ENCODE measurements at regions not wholly inside any gene's neighbourhood (a gene's known extent, or its start where the extent isn't known, plus 50 kb on each side); places are given as distances from the start of the nearest gene placed in this dataset.
A peak's percentile ranks its signal among the peaks of the same experiment; 100 is the strongest.

GRCh38 chrX:116357329-116357728 lies 79.1 kb upstream of the SLC6A14 start:
- Mint-ChIP-seq H3K36me3 (ENCODE audit: low read depth, unreplicated experiment) (no peaks in the 10 kb centered on the region), H3K27ac (ENCODE audit: unreplicated experiment) (no peak overlapping the region), H3K9me3 (ENCODE audit: unreplicated experiment) (no peaks in the 10 kb centered on the region), H3K4me3 (ENCODE audit: unreplicated experiment) (no peak overlapping the region), H3K27me3 (ENCODE audit: low read depth, unreplicated experiment) (no peaks in the 10 kb centered on the region), H3K4me1 (ENCODE audit: low read depth, unreplicated experiment) (no peaks in the 10 kb centered on the region)
- Histone ChIP-seq H3K4me2 (ENCODE audit: low read length) (no peak overlapping the region), H3K9me3 (ENCODE audit: insufficient read depth, low read depth, low read length) (no peaks in the 10 kb centered on the region), H4K20me1 (ENCODE audit: insufficient read depth, low read length) (no peaks in the 10 kb centered on the region), H3K9ac (ENCODE audit: low read length) (no peak overlapping the region), H3K27ac (ENCODE audit: low read depth, low read length) (no peak overlapping the region), H3K4me1 (ENCODE audit: insufficient read depth, low read length) (no peaks in the 10 kb centered on the region), H3K36me3 (ENCODE audit: insufficient read depth, low read length) (no peaks in the 10 kb centered on the region), H3K4me3 (ENCODE audit: insufficient read depth, low read depth, low read length) (no peak overlapping the region), H3K27me3 (ENCODE audit: insufficient read depth, low read length) (no peaks in the 10 kb centered on the region), H2AFZ (ENCODE audit: low read depth, low read length) (no peak overlapping the region), H3K79me2 (ENCODE audit: insufficient read depth, low read length) (no peaks in the 10 kb centered on the region)
- no peak for FAIRE-seq
- DNase-seq (ENCODE audit: low read depth): no peak
- no peak for TF ChIP-seq EZH2 (IDR thresholded peaks at IDR 0.05; ENCODE audit: insufficient read depth, low read length)
- TF ChIP-seq CTCF (IDR thresholded peaks at IDR 0.05; ENCODE audit: insufficient read depth, low read depth, low read length): no peak

GRCh38 chrX:116378961-116379360 lies 57.4 kb upstream of the SLC6A14 start:
- Mint-ChIP-seq H3K27ac (ENCODE audit: unreplicated experiment) (no peak overlapping the region), H3K27me3 (ENCODE audit: low read depth, unreplicated experiment) (no peaks in the 10 kb centered on the region), H3K9me3 (ENCODE audit: unreplicated experiment) (no peaks in the 10 kb centered on the region), H3K4me1 (ENCODE audit: low read depth, unreplicated experiment) (peaks cover 3% of the 10 kb centered on the region), H3K36me3 (ENCODE audit: low read depth, unreplicated experiment) (no peaks in the 10 kb centered on the region), H3K4me3 (ENCODE audit: unreplicated experiment) (no peak overlapping the region)
- FAIRE-seq: peak; percentile 86
- Histone ChIP-seq H2AFZ (ENCODE audit: low read depth, low read length) (no peak overlapping the region), H3K27me3 (ENCODE audit: insufficient read depth, low read length) (no peaks in the 10 kb centered on the region), H3K9ac (ENCODE audit: low read length) (no peak overlapping the region), H3K4me2 (ENCODE audit: low read length) (no peak overlapping the region), H3K79me2 (ENCODE audit: insufficient read depth, low read length) (no peaks in the 10 kb centered on the region), H3K4me1 (ENCODE audit: insufficient read depth, low read length) (no peaks in the 10 kb centered on the region), H3K36me3 (ENCODE audit: insufficient read depth, low read length) (no peaks in the 10 kb centered on the region), H3K9me3 (ENCODE audit: insufficient read depth, low read depth, low read length) (no peaks in the 10 kb centered on the region), H3K27ac (ENCODE audit: low read depth, low read length) (no peak overlapping the region), H4K20me1 (ENCODE audit: insufficient read depth, low read length) (no peaks in the 10 kb centered on the region), H3K4me3 (ENCODE audit: insufficient read depth, low read depth, low read length) (no peak overlapping the region)
- no peak for DNase-seq (ENCODE audit: low read depth)
- TF ChIP-seq CTCF (IDR thresholded peaks at IDR 0.05; ENCODE audit: insufficient read depth, low read depth, low read length) (no peak), EZH2 (IDR thresholded peaks at IDR 0.05; ENCODE audit: insufficient read depth, low read length) (no peak)

- no peak overlapping the region for H3K27ac ChIP-seq (ENCODE audit: low read depth, low read length)
- Mint-ChIP-seq H3K27me3 (ENCODE audit: low read depth, unreplicated experiment) (no peaks in the 10 kb centered on the region), H3K4me3 (ENCODE audit: unreplicated experiment) (no peak overlapping the region), H3K9me3 (ENCODE audit: unreplicated experiment) (no peaks in the 10 kb centered on the region), H3K36me3 (ENCODE audit: low read depth, unreplicated experiment) (no peaks in the 10 kb centered on the region), H3K4me1 (ENCODE audit: low read depth, unreplicated experiment) (peaks cover 3% of the 10 kb centered on the region), H3K27ac (ENCODE audit: unreplicated experiment) (no peak overlapping the region)
- DNase-seq (ENCODE audit: low read depth) (no peak), FAIRE-seq (no peak)
- no peaks in the 10 kb centered on the region for H3K4me1 ChIP-seq (ENCODE audit: insufficient read depth, low read length)
- no peak overlapping the region for H2AFZ ChIP-seq (ENCODE audit: low read depth, low read length)
- H3K27me3 ChIP-seq (ENCODE audit: insufficient read depth, low read length): no peaks in the 10 kb centered on the region
- no peaks in the 10 kb centered on the region for H4K20me1 ChIP-seq (ENCODE audit: insufficient read depth, low read length)
- no peaks in the 10 kb centered on the region for H3K9me3 ChIP-seq (ENCODE audit: insufficient read depth, low read depth, low read length)
- no peak overlapping the region for H3K4me2 ChIP-seq (ENCODE audit: low read length)
- no peak overlapping the region for H3K4me3 ChIP-seq (ENCODE audit: insufficient read depth, low read depth, low read length)
- no peak for TF ChIP-seq CTCF (IDR thresholded peaks at IDR 0.05; ENCODE audit: insufficient read depth, low read depth, low read length)
- H3K9ac ChIP-seq (ENCODE audit: low read length): no peak overlapping the region
- H3K79me2 ChIP-seq (ENCODE audit: insufficient read depth, low read length): no peaks in the 10 kb centered on the region
- H3K36me3 ChIP-seq (ENCODE audit: insufficient read depth, low read length): no peaks in the 10 kb centered on the region
Observed at GRCh38 chrX:116379854-116380253, 56.6 kb upstream of the SLC6A14 start.

All from astrocyte (in vitro differentiated cells and primary cell).